DND-41 (cell line): ENCODE measurements at regions not wholly inside any gene's neighbourhood (a gene's known extent, or its start where the extent isn't known, plus 50 kb on each side); places are given as distances from the start of the nearest gene placed in this dataset.

Experiments
- CTCF ChIP-seq: IDR thresholded peaks from 2 replicates; pipeline ENCODE4 v1.5.1; 2012; ENCODE audit warnings: borderline replicate concordance, low read length, moderate library complexity, mild to moderate bottlenecking; ENCODE audit not compliant: poor library complexity, severe bottlenecking; ENCODE audit errors: extremely low read depth
- EZH2 ChIP-seq: IDR thresholded peaks from 3 replicates; pipeline ENCODE4 v1.6.1; 2012; ENCODE audit warnings: borderline replicate concordance, low read depth, mild to moderate bottlenecking, moderate library complexity, low read length, inconsistent platforms; ENCODE audit not compliant: severe bottlenecking

- TF ChIP-seq CTCF (no peak), EZH2 (no peak)
These were observed 114.4 kb upstream of the GADD45A start for GRCh38 chr1:67570486-67571143.
